ENCODE measurements at regions not wholly inside any gene's neighbourhood (a gene's known extent, or its start where the extent isn't known, plus 50 kb on each side); places are given as distances from the start of the nearest gene placed in this dataset.

DNA sequence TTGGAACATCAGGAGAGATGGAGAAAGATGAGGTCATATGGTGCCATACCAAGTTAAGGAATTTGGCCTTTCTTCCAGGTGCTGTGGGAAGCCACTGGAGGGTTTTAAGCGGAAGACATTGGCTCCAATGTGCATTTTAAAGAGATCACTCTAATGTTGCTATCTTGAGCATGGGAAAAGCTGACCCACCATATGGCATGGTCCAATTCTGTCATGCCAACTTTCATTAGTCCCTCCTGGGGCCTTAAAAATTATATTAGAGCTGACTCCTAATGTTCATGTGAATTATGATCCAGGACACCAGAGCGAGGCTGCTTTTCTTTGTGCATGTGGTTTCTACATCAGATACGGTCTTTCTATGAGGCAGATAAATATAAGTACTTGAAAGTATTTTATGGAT, 335.0 kb upstream of the TSHZ2 start:
- no peak for DNase-seq (ENCODE audit: low spot score)

DNA sequence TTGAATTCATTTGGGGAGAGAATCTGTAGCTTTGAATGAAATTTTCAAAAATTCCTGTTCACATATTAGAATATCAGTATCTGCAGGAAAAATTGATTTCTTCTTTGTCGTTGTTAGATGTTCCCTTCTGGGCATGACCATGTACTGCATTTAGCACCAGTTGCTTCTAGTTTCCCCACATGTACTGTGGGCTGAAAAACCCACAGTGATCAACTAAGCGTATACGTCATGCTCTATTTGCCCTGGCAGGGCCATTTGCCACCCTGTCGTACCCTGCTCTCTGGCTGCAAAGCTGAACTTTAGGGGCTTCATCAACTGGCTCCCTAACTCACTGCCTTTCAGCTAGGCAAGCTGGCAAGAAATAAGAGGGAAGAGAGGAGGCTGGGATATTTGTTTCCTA, 340.7 kb upstream of the TSHZ2 start:
- no peak for DNase-seq (ENCODE audit: low spot score)

DNA sequence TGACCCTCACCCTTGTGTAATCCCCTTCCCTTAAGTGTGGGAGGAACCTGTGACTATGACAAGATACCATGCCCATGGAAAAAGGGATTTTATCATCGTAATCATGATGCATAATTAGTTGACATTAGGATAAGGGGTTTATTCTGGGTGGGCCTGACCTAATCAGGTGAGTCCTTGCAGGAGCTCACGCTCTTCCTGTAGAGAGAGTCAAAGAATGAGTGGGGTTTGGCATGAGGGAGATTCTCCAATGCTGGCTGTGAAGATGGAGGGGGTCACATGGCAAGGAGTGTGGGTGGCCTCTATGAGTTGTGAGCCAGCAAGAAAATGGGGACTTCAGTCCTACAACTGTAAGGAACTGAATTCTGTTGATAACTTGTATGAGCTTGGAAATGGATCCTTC, 342.0 kb upstream of the TSHZ2 start:
- DNase-seq (ENCODE audit: low spot score), result no peak

DNA sequence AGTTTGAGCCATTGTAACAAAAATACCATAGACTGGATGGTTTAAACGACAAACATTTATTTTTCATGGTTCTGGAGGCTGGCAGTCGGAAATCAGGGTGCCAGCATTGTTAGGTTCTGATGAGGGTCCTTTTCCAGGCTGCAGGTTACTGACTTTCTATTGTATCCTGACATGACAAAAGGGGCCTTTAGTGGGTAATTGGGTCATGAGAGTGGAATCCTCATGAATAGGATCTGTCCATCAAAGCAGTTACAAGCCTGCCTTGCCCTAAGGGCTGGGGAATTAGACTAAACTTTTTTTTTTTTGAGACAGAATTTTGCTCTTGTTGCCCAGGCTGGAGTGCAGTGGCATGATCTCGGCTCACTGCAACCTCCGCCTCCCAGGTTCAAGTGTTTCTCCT, 347.9 kb upstream of the TSHZ2 start:
- no peak for DNase-seq (ENCODE audit: low spot score)

DNA sequence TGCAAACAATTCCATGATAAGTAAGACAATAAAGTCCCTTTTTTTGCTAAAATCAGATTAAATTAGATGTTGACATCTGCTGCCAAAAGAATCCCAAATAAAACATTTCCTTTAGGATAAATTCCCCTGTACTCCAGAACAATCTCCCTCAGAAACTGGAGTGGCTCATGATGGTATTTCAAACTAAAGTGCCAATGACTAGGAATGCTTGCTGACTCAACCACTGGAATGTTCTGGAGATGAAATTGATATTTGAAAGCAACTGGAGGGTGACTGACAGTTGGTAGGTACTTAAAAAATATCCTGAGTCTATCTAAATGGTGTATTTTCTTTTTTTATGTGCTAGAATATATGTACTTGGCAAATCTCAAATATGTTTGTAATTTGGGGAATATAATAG, 350.1 kb upstream of the TSHZ2 start:
- DNase-seq (ENCODE audit: low spot score), result no peak

DNA sequence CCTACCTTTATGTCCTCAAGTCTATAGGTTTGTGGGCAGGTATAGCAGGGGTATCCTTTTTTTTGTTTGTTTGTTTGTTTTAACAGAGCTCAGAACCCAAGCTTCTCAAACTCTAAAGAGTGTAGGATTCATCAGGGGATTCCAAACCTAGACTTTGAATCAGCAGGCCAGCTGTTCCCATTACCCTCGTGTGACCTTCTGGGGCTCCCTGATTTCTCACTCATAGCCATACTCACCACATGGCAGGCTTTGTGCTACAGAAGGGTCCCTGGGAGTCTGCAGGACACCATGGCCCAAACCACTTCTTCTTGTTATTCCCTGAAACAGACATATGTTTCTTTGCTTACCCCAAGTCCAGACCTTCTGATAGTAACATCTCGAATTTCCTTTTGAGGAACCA, 350.8 kb upstream of the TSHZ2 start:
- no peak for DNase-seq (ENCODE audit: low spot score)

DNA sequence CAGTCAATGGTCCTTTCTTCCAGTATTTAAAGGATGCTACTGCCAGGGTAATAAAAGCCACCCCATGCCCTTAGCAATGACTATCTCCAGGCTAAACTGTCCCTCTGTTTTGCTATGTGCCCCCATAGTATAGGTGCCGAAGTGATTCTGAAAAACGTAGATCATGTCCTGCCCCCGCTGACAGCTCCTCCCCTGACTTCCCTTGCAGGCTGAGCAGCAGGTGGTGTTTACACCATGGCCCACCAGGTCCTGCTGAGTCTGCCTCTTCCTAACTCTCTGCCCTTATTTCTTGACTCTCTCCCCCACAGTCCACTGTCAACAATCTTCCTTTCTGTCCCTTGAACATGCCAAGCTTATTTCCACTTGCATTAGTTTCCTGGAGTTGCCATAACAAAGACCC, 352.5 kb upstream of the TSHZ2 start:
- DNase-seq (ENCODE audit: low spot score), result no peak

DNA sequence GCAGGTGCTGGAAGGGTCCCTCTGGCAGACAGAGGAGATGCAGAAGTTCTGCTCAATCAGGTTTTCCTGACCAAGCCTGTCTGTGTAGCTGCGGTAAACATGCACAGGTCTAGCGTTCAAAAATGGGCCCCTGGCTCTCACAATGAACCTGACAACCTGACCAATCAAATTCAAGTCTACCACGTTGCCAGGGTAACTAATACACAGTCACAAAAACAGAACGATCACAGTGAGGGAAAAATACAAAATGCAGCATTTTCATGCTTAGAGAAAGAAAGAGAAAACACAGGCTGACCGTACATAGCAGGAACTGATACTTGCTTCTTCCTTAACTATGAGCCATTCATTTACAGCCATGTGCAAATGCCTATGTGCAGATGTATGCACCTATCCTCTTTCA, 353.1 kb upstream of the TSHZ2 start:
- no peak for DNase-seq (ENCODE audit: low spot score)

DNA sequence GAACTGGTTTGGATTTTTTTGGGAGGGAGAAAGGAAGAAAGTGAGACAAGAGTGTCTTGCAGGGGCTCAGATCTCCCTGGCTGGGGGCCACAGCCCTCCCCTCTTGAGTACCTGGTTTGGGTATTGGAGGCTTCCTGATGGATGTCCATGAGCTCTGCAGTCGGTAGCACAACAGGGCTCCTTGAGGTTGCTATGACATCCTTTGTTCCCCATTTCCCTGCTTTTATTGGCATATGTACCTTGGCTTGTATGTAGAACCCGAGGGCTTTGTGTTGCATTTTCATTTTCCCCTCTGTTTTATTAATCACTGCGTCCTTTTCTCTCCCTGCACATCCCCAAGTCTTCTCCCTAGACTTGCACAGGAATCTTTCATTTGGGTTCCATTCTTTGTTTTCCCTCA, 355.5 kb upstream of the TSHZ2 start:
- DNase-seq (ENCODE audit: low spot score), result no peak

DNA sequence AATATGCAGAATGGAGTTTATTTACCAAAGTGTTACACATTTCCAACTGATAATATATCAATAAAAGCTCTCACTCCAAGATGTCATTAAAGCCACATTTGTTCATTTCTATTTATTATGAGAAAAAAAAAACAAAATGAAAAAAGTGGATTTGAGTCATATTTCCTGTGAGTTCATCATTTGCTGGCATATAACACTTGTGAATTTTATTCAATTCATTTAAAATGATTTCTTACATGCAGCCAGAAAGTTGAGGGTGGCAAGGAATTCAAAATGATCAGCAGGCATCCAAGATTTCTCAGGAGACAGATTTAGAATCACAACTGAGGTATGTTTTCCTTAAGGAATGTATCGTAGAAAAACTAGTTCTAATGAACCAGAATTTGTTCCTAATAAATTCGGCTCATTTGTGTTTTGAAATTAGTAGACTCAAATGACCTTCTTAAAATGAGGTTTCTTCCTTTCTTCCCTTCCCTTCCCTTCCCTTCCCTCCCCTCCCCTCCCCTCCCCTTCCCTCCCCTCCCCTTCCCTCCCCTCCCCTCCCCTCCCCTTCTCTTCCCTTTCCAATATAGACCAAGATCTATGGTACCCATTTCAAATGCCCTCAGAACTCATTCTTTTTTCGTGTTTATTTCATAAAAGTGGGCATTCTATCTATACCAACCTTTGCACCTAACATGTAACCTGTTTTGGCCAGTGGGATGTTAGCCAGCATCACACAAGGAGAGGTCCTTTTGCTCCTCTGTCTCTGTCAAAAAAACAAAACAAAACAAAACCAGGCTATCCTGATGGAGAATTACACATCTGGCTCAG, 357.9 kb upstream of the TSHZ2 start:
- no peak for DNase-seq (ENCODE audit: low spot score)

DNA sequence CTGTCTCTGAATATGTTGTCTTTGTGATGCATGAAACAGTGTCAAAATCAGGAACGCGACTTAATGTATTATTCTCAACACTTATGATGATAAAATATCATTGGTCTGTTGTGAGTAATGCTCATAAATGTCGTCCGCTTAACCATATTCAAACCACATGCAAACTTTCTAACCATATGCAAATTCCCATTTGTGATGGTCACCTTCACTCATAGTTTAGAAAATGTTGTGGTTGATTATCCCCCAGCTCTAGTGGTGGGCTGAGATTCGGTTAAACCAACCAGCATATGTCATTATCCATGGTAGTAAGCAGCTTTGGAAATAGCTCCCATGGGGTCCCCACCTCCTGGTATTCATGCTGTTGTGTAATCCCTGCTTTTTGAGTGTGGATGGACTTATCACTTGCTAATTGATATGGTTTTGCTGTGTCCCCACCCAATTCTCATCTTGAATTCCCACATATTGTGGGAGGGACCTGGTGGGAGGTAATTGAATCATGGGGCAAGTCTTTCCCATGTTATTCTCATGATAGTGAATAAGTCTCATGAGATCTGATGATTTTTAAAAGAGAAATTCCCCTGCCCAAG, 360.0 kb upstream of the TSHZ2 start:
- no peak for DNase-seq (ENCODE audit: low spot score)

DNA sequence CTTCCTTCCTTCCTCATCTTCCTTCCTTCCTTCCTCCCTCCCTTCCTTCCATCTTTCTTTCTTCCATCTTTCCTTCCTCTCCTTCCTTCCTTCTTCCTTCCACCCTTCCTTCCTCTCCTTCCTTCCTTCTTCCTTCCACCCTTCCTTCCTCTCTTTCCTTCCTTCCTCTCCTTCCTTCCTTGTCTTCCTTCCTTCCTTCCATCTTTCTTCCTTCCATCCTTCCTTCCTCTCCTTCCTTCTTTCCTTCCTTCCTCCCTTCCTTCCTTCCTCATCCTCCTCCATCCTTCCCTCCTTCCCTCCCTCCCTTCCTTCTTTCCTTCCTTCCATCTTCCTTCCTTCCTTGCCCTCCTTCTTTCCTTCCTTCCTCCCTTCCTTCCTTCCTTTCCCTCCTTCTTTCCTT, 361.4 kb upstream of the TSHZ2 start:
- no peak for DNase-seq (ENCODE audit: low spot score)

DNA sequence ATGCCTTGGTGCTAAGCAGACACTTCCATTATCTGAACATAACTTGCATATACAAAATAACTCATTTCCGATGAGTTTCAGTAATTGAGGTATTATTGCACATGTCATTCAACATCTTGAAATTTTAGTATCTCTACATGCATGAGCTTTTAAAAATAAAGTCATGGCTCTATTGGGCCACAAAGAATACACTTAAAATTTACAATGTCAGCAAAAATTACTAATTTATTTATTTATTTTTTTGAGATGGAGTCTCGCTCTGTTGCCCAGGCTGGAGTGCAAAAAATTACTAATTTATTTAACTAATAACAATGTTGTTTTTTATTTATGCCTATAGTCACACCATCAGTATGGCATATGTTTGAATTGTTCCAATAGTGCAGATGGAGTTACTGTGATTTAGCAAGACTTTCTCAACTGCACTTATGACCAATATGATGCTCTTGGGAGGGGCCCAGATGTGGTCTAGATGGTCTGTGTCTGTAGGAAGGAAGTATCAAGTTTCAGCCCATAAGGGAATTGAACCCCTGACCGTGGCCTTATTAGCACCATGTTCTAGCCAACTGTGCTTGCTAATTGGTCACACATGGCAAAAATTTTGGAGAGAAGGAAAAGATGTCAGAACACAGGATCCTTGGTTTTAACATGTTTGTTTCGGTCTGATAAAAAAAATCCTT, 370.7 kb upstream of the TSHZ2 start:
- no peak for DNase-seq (ENCODE audit: low spot score)

DNA sequence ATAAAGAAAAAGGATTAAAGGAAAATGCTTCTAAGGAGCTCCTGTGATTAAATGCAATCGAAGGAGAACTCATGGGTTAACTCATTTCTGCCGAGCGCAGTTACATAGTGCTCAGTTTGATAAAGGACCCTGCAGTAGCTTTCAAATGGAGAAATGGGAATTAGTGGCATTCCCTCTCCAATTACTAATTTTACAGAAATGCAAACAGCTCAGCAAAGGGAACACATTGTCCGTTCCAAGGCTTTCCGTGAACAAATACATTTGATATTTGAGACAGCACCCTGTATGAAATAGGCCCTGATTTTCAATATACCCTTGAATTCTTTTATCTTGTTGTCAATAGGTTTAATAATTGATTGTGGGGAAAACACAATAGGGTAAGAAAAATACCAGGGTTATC, 375.9 kb upstream of the TSHZ2 start:
- no peak for DNase-seq (ENCODE audit: low spot score)

DNA sequence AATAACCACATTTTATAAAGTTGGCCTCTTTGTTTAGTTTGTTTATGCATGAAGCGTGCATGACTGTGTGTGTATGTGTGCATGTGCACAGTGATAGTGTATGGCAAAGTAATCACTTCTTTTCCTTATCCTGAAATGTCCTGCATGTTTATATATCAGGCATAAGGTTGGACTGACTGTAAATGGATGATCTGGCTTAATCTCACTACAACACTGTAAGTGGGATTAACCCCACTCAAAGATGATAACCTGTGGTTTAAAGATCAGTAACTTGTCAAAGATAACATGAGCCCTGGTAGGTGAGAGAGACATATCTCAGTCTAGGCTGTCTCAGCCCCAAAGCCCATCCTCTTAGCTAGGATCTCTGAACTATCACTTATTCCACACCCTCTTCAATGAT, 376.6 kb upstream of the TSHZ2 start:
- DNase-seq (ENCODE audit: low spot score), result no peak

DNA sequence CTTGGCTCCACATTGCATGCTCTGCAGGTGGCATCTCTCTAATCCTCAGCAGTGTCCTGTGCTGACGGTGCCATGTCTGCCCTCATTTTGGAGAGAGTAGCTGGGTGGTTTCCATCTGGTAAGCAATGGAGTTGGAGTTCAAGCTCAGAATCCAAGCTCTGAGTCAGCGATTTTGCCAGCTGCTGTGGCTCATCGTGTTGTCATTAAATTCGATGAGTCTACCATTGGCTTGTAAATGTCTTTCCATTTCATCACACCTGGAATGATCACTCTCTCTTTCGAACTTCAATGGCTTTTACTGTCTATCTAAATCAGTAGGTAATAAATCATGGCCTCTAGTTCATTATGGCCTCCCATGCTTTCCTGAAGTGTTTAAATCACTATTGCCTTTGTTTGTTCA, 378.5 kb upstream of the TSHZ2 start:
- DNase-seq (ENCODE audit: low spot score), result no peak

DNA sequence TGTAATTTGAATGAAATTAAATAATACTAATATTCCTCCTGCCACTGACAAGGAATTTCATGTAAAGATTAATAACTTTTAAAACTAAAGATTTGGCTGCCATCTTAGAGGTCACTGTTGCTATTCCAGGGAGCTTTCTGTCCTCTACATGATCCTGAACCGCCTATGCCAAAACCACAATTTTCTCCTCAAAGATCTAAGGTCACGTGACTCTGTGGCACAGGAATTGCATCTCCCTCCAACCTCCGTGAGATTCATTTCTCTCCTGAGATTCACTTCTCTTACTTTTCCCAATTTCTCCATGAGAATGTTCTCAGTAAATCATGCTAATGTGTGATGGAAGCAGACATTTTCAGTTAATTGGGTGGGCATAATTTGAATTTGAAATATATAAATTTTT, 379.6 kb upstream of the TSHZ2 start:
- DNase-seq (ENCODE audit: low spot score), result no peak

DNA sequence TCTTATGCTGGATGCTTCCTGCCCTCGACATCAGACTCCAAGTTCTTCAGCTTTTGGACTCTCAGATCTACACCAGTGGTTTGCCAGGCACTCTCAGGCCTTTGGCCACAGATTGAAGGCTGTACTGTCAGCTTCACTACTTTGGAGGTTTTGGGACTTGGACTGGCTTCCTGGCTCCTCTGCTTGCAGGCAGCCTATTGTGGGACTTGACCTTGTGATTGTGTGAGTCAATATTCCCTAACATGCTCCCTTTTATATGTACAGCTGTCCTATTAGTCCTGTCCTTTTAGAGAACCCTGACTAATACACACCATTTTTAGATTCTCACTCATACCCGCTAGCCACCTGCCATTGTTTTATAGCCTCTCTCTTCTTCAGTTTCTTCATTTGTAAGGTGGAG, 382.1 kb upstream of the TSHZ2 start:
- DNase-seq (ENCODE audit: low spot score), result no peak

DNA sequence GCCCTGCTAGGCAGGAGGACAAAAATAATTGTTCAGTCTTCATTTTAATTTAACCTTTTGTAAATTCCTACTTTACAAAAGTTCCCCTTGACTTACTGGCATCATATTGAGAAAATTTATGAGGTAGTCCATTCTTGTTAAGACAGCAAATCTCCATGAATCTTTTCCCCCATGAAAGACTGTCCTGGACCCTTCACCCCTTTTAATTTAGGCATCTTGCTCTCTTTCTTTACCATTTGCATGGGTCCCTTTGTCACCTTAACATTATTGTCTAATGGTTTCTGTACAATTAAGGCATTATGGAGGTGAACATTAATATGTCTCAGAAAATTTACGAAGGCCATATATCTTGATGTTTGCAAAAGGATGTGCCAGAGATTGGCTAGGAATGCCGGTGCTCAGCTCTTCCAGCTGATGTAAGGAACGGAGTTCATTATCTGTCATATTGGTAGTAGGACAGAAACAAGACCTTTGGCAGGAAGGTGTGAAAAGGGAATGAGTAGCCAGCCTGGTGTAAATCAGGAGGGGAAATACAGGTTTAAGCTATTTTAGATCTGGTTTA, 382.8 kb upstream of the TSHZ2 start:
- no peak for DNase-seq (ENCODE audit: low spot score)

DNA sequence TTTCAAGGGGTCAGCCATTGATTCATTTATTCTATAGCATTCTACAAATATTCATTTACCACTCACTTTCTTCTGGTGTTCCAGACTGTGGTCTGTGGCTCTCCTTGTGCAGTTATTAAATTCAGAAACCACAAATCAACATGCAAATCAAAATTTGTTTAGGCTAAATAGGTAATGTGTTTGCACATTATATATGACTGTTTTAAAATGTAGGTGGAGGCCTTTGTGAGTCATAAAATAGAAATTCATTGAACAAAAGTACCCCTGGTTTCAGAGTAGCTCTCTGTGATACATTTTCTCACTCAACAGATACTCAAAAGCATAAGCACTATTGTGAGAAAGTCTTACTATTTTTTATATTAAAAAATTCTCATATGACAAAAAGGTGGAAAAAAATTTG, 385.5 kb upstream of the TSHZ2 start:
- DNase-seq (ENCODE audit: low spot score), result no peak

DNA sequence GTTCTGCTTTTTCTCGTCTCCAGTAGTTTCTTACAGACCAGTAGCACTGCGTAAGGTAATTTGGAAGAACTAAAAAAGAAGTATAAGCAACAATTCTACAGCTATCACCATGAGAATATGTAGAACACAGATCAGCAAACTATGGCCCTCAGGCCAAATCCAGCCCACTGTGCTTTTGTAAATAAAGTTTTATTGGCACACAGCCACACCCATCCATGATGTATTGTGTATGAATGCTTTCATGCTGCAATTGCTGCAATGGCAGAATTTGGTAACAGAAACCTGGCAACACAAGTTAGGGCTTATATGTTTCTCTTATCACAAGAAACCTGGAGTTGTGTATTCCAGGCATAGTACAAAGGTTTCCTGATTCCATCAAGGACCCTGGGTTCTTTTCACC, 386.8 kb upstream of the TSHZ2 start:
- no peak for DNase-seq (ENCODE audit: low spot score)

DNA sequence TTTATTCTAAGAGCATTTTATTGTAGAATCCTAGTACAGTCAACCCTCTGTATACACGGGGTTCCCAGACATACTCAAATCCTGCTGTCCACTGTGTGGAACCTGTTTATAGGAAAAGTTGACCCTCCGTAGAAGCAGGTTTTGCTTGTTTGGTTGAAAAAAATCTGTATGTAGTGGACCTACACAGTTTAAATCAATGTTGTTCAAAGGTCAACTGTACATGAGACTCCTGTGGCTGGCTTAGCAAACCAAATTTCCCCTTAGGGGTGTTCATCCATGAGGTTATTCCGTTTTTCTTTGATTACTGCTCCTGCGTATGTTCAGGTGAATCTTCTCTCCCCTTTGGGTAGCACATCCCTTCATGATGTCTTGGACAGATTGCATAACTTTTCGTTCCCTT, 387.0 kb upstream of the ZFP64 start:
- DNase-seq (ENCODE audit: low spot score), result no peak

DNA sequence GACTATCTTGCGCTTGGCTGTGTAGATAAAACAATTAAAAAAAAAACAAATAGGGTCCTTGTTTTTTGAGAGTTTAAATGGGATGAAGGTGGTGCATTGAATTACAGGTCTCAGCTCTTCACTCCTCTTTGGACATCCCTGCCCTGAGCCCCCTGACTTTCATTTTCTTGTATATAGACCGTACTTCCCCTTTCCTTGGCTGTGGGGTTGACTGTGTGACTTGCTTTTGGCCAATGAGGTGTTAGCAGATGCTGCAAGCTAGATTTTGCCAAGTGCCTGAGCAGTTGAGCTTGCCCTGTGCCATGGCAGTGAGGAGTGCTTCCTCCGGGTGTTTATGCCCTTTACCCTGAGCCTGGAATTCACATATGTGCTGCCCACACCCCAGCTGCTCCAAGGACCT, 386.1 kb upstream of the ZFP64 start:
- DNase-seq (ENCODE audit: low spot score), result no peak

All from ecto neural progenitor cell (in vitro differentiated cells).